PC-9 (cell line): ENCODE measurements at regions not wholly inside any gene's neighbourhood (a gene's known extent, or its start where the extent isn't known, plus 50 kb on each side); places are given as distances from the start of the nearest gene placed in this dataset.

Experiments used
- BruUV-seq: library from RNA; stranded (reverse); fragments of 400-500 nt; replicated peaks from 2 replicates; lab custom pipeline; 2021; lab: Mats Ljungman, UMichigan
- CTCF ChIA-PET: fragments of 300-600 bp; sonication (Branson Sonifier 250); formaldehyde crosslinking; loops from one replicate; lab custom pipeline; 2022; ENCODE audit warnings: antibody characterized with exemption; lab: Charles Lee
- POLR2A ChIA-PET: fragments of 300-600 bp; sonication (Branson Sonifier 250); formaldehyde crosslinking; loops from one replicate; lab custom pipeline; 2022; ENCODE audit warnings: antibody characterized with exemption; ENCODE audit not compliant: unreplicated experiment; lab: Charles Lee
- DNase-seq, 2 experiments: peaks; one replicate each; pipeline versions ENCODE4 v3.0.0 to v3.0.0-alpha.2; 2015 to 2022; ENCODE audit warnings: mixed read lengths in 1 of 2
- H2AFZ ChIP-seq: fragments of 200-600 bp; sonication (generic); 2 replicates; pipeline ENCODE4 v1.8.1; 2017; ENCODE audit warnings: antibody characterized with exemption
- H3F3A ChIP-seq: fragments of 200-600 bp; sonication (generic); 2 replicates; pipeline ENCODE4 v1.8.1; 2017; ENCODE audit warnings: antibody characterized with exemption, mild to moderate bottlenecking, low read depth; ENCODE audit not compliant: insufficient read depth
- H3K27ac ChIP-seq: fragments of 200-600 bp; sonication (generic); 2 replicates; pipeline ENCODE4 v1.6.1; 2016; ENCODE audit warnings: mixed run types
- H3K27me3 ChIP-seq: fragments of 200-600 bp; sonication (generic); 2 replicates; pipeline ENCODE4 v1.6.1; 2016; ENCODE audit warnings: low read depth, mixed run types; ENCODE audit not compliant: insufficient read depth
- H3K36me3 ChIP-seq: fragments of 200-600 bp; sonication (generic); 2 replicates; pipeline ENCODE4 v1.6.1; 2016; ENCODE audit warnings: low read depth, mixed run types
- H3K4me1 ChIP-seq: fragments of 200-600 bp; sonication (generic); replicated peaks from 2 replicates; pipeline ENCODE4 v1.6.1; 2016; ENCODE audit warnings: mixed run types; ENCODE audit not compliant: insufficient read depth
- H3K4me2 ChIP-seq: fragments of 200-600 bp; sonication (generic); 2 replicates; pipeline ENCODE4 v1.6.1; 2017; ENCODE audit warnings: mixed run types
- H3K4me3 ChIP-seq: fragments of 200-600 bp; sonication (generic); 2 replicates; pipeline ENCODE4 v1.6.1; 2016; ENCODE audit warnings: mixed run types
- H3K79me2 ChIP-seq: fragments of 200-600 bp; sonication (generic); 2 replicates; pipeline ENCODE4 v1.6.1; 2017; ENCODE audit warnings: low read depth, mixed run types
- H3K9me2 ChIP-seq: fragments of 200-600 bp; sonication (generic); 2 replicates; pipeline ENCODE4 v1.8.1; 2017; ENCODE audit warnings: mild to moderate bottlenecking; ENCODE audit not compliant: insufficient read depth
- H3K9me3 ChIP-seq: fragments of 200-600 bp; sonication (generic); 2 replicates; pipeline ENCODE4 v1.8.1; 2016; ENCODE audit warnings: low read depth; ENCODE audit not compliant: insufficient read depth
- H4K20me1 ChIP-seq: fragments of 200-600 bp; sonication (generic); 2 replicates; pipeline ENCODE4 v1.8.1; 2017; ENCODE audit not compliant: insufficient read depth
- CTCF ChIP-seq: fragments of 200-600 bp; sonication (generic); conservative IDR thresholded peaks from 2 replicates; pipeline ENCODE4 v1.6.1; 2017; ENCODE audit warnings: mixed run types, antibody characterized with exemption, mild to moderate bottlenecking, moderate library complexity
- EZH2 ChIP-seq: fragments of 200-600 bp; sonication (generic); IDR thresholded peaks from 2 replicates; pipeline ENCODE4 v1.8.0; 2017; ENCODE audit warnings: antibody characterized with exemption, low read depth
- intact Hi-C: fragments of 100-400 bp; cut with micrococcal nuclease; formaldehyde crosslinking; loops from one replicate; pipeline ENCODE4 v1.10.0; 2022; ENCODE audit not compliant: unreplicated experiment

GRCh38 chr19:32103541-32103940, 241.9 kb upstream of the ZNF507 start:
- no peak overlapping the region for H3K4me2 ChIP-seq
- no peaks in the 10 kb centered on the region for H3K79me2 ChIP-seq
- no peaks in the 10 kb centered on the region for H3F3A ChIP-seq
- no peak for TF ChIP-seq CTCF
- no peak for TF ChIP-seq EZH2
- no peaks in the 10 kb centered on the region for H3K9me2 ChIP-seq
- BruUV-seq = no TSS peak
- POLR2A ChIA-PET = no interaction called here
- no peak overlapping the region for H2AFZ ChIP-seq
- H3K27ac ChIP-seq = no peak overlapping the region
- H3K36me3 ChIP-seq = no peaks in the 10 kb centered on the region
- H3K4me3 ChIP-seq = no peak overlapping the region
- CTCF ChIA-PET = no interaction called here
- DNase-seq = no peak
- H3K27me3 ChIP-seq = peaks cover 69% of the 10 kb centered on the region
- H3K4me1 ChIP-seq = no peaks in the 10 kb centered on the region
- no peaks in the 10 kb centered on the region for H3K9me3 ChIP-seq
- intact Hi-C loops = no loop called here
- H4K20me1 ChIP-seq = no peaks in the 10 kb centered on the region

GRCh38 chr19:32104153-32104849, 241.1 kb upstream of the ZNF507 start:
- DNase-seq = no peak
- no peaks in the 10 kb centered on the region for H4K20me1 ChIP-seq
- ChIA-PET CTCF (no interaction called here), POLR2A (no interaction called here)
- H3K9me2 ChIP-seq = no peaks in the 10 kb centered on the region
- no peak overlapping the region for H3K4me3 ChIP-seq
- no TSS peak for BruUV-seq
- no peaks in the 10 kb centered on the region for H3K9me3 ChIP-seq
- H2AFZ ChIP-seq = no peak overlapping the region
- no peaks in the 10 kb centered on the region for H3K79me2 ChIP-seq
- H3F3A ChIP-seq = no peaks in the 10 kb centered on the region
- H3K27me3 ChIP-seq = peaks cover 69% of the 10 kb centered on the region
- H3K36me3 ChIP-seq = no peaks in the 10 kb centered on the region
- H3K4me1 ChIP-seq = no peaks in the 10 kb centered on the region
- TF ChIP-seq EZH2 (no peak), CTCF (no peak)
- H3K27ac ChIP-seq = no peak overlapping the region
- intact Hi-C loops = no loop called here
- no peak overlapping the region for H3K4me2 ChIP-seq

GRCh38 chr19:32104850-32105235, 240.6 kb upstream of the ZNF507 start:
- no peak overlapping the region for H3K27ac ChIP-seq
- ChIA-PET POLR2A (no interaction called here), CTCF (no interaction called here)
- intact Hi-C loops = no loop called here
- no peak overlapping the region for H3K4me2 ChIP-seq
- H3K27me3 ChIP-seq = peaks cover 66% of the 10 kb centered on the region
- no peaks in the 10 kb centered on the region for H3F3A ChIP-seq
- no TSS peak for BruUV-seq
- H3K4me3 ChIP-seq = no peak overlapping the region
- no peak for DNase-seq
- H4K20me1 ChIP-seq = no peaks in the 10 kb centered on the region
- no peak for TF ChIP-seq EZH2
- no peak for TF ChIP-seq CTCF
- no peaks in the 10 kb centered on the region for H3K9me2 ChIP-seq
- H3K4me1 ChIP-seq = no peaks in the 10 kb centered on the region
- no peaks in the 10 kb centered on the region for H3K36me3 ChIP-seq
- no peaks in the 10 kb centered on the region for H3K79me2 ChIP-seq
- no peak overlapping the region for H2AFZ ChIP-seq
- H3K9me3 ChIP-seq = no peaks in the 10 kb centered on the region
